GM23248 (cell line): ENCODE measurements at regions not wholly inside any gene's neighbourhood (a gene's known extent, or its start where the extent isn't known, plus 50 kb on each side); places are given as distances from the start of the nearest gene placed in this dataset.

Source experiments
- DNase-seq: peaks from one replicate; pipeline ENCODE4 v3.0.0-alpha.2; 2015
- H2AFZ ChIP-seq: fragments of 200-600 bp; sonication (generic); 2 replicates; pipeline ENCODE4 v1.6.1; 2016; ENCODE audit warnings: antibody characterized with exemption
- H3F3A ChIP-seq: fragments of 200-600 bp; sonication (generic); 2 replicates; pipeline ENCODE4 v1.6.1; 2016; ENCODE audit warnings: mild to moderate bottlenecking, antibody characterized with exemption, mixed run types; ENCODE audit not compliant: insufficient read depth
- H3K27ac ChIP-seq: fragments of 200-600 bp; sonication (generic); 2 replicates; pipeline ENCODE4 v1.5.1; 2016; ENCODE audit warnings: mild to moderate bottlenecking
- H3K27me3 ChIP-seq: fragments of 200-600 bp; sonication (generic); replicated peaks from 2 replicates; pipeline ENCODE4 v1.6.1; 2016; ENCODE audit warnings: mild to moderate bottlenecking; ENCODE audit not compliant: insufficient read depth
- H3K36me3 ChIP-seq: fragments of 200-600 bp; sonication (generic); 2 replicates; pipeline ENCODE4 v1.6.1; 2016; ENCODE audit warnings: low read depth, mild to moderate bottlenecking
- H3K4me1 ChIP-seq: fragments of 200-600 bp; sonication (generic); 2 replicates; pipeline ENCODE4 v1.6.1; 2016; ENCODE audit warnings: mild to moderate bottlenecking; ENCODE audit not compliant: insufficient read depth
- H3K4me2 ChIP-seq: fragments of 200-600 bp; sonication (generic); one replicate; pipeline ENCODE4 v1.6.1; 2016; ENCODE audit warnings: mild to moderate bottlenecking; ENCODE audit not compliant: unreplicated experiment
- H3K4me3 ChIP-seq: fragments of 200-600 bp; sonication (generic); 2 replicates; pipeline ENCODE4 v1.5.1; 2016; ENCODE audit warnings: mild to moderate bottlenecking
- H3K79me2 ChIP-seq: fragments of 200-600 bp; sonication (generic); 2 replicates; pipeline ENCODE4 v1.6.1; 2016; ENCODE audit warnings: mild to moderate bottlenecking; ENCODE audit not compliant: insufficient read depth
- H3K9ac ChIP-seq: fragments of 200-600 bp; sonication (generic); 2 replicates; pipeline ENCODE4 v1.6.1; 2016; ENCODE audit warnings: mild to moderate bottlenecking
- H3K9me2 ChIP-seq: fragments of 200-600 bp; sonication (generic); 2 replicates; pipeline ENCODE4 v1.6.1; 2016; ENCODE audit warnings: mixed run types, mild to moderate bottlenecking, moderate library complexity; ENCODE audit not compliant: insufficient read depth
- H3K9me3 ChIP-seq: fragments of 200-600 bp; sonication (generic); one replicate; pipeline ENCODE4 v1.6.1; 2017; ENCODE audit warnings: low read depth
- H4K20me1 ChIP-seq: fragments of 200-600 bp; sonication (generic); 2 replicates; pipeline ENCODE4 v1.6.0; 2016; ENCODE audit not compliant: insufficient read depth
- EZH2 ChIP-seq: fragments of 200-600 bp; sonication (generic); IDR thresholded peaks from 2 replicates; pipeline ENCODE4 v1.6.1; 2018; ENCODE audit warnings: antibody characterized with exemption, mild to moderate bottlenecking; ENCODE audit not compliant: insufficient read depth, poor library complexity, severe bottlenecking
- EZH2phosphoT487 ChIP-seq: fragments of 200-600 bp; sonication (generic); IDR thresholded peaks from 2 replicates; pipeline ENCODE4 v1.6.1; 2018; ENCODE audit warnings: antibody characterized with exemption, moderate library complexity, mild to moderate bottlenecking, low read depth; ENCODE audit not compliant: insufficient read depth
- WGBS, 2 experiments: methylation state at CpG; one replicate each; pipeline ENCODE4 v1.1.6; 2015 to 2017; ENCODE audit warnings: low lambda C conversion rate in 2 of 2, low coverage in 1 of 2; ENCODE audit errors: missing lambda C conversion rate in 2 of 2; 5-methylcytosine and 5-hydroxymethylcytosine counted together
- in situ Hi-C: fragments of 300-500 bp; cut with MboI; formaldehyde crosslinking; loops from 2 replicates; pipeline ENCODE4 v1.15.0; 2020

DNA sequence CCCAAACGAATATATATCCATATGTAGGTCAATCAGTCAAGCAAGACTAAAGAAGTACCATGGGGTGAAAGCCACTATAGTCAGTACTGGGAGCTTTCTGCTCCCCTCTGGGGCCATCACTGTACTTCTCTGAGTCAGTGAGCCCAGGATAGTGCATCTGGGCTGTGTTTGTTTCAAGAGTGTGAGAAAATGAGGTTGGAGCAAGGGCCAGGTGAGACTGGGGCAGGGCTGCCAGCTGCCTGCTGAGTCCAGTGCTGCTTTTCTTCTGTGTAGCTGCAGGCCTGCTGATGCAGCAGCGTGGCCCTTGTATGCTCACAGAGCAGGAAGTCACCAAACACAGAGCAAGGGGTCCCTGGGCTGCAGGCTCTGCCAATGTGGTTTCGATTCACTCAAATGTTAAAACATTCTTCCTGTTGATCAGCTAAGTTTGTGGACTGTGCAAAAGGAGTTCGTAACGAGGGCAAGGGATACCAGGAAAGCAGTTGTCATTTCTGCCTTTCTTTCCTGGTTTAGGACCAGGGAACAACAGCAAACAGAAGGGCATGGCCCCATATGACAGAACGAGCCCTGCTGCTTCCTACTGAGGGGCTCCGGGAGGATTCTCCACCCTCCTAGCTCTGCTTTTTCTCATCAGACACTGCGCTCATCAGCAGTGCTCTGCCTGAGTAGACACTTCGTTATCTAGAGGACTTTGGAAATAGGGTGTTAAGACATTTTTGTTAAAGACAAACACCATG is 65.4 kb upstream of the TNS3 start:
- Histone ChIP-seq H3K79me2 (no peaks in the 10 kb centered on the region), H3K27me3 (no peaks in the 10 kb centered on the region), H3F3A (no peaks in the 10 kb centered on the region), H3K9me2 (no peaks in the 10 kb centered on the region), H3K4me3 (no peak overlapping the region), H3K36me3 (no peaks in the 10 kb centered on the region), H3K4me2 (no peak overlapping the region), H3K9ac (no peak overlapping the region), H3K27ac (no peak overlapping the region), H3K4me1 (peaks cover 12% of the 10 kb centered on the region), H4K20me1 (no peaks in the 10 kb centered on the region), H2AFZ (no peak overlapping the region), H3K9me3 (no peaks in the 10 kb centered on the region)
- TF ChIP-seq EZH2phosphoT487 = no peak
- no peak for TF ChIP-seq EZH2
- DNase-seq = no peak
- WGBS, 2 experiments = 89% methylated on average over 9 of the region's 9 CpGs
- in situ Hi-C loops = no loop called here

DNA sequence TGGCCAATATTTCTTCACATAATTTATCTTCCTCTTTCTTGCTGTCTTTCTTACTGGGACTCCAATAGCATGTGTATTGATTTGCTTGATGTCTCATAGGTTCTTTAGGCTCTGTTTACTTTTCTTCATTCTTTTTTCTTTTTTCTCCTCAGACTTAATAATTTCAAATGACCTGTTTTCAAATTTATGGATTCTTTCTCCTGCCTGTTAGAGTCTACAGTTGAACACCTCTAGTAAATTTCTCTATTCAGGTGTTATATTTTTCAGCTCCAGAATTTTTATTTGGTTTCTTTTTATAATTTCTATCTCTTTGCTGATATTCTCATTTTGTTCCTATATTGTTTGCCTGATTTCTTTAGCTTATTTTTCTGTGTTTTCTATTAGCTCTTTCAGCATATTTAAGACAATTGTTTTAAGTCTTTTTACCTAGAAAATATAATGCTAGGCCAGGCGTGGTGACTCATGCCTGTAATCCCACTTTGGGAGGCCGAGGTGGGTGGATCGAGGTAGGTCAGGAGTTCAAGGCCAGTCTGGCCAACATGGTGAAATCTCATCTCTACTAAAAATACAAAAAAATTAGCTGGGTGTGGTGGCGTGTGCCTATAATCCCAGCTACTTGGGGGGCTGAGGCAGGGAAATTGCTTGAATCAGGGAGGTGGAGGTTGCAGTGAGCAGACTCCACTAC is 61.9 kb upstream of the TNS3 start:
- Histone ChIP-seq H3F3A (no peaks in the 10 kb centered on the region), H4K20me1 (no peaks in the 10 kb centered on the region), H3K27me3 (no peaks in the 10 kb centered on the region), H3K9ac (no peak overlapping the region), H3K36me3 (no peaks in the 10 kb centered on the region), H3K4me3 (no peak overlapping the region), H2AFZ (no peak overlapping the region), H3K4me1 (no peaks in the 10 kb centered on the region), H3K9me2 (no peaks in the 10 kb centered on the region), H3K9me3 (no peaks in the 10 kb centered on the region), H3K27ac (no peak overlapping the region), H3K79me2 (no peaks in the 10 kb centered on the region), H3K4me2 (no peak overlapping the region)
- no peak for TF ChIP-seq EZH2
- TF ChIP-seq EZH2phosphoT487 = no peak
- 67 to 71% methylated on average over 4 of the region's 4 CpGs for WGBS, 2 experiments
- in situ Hi-C loops = no loop called here
- no peak for DNase-seq

DNA sequence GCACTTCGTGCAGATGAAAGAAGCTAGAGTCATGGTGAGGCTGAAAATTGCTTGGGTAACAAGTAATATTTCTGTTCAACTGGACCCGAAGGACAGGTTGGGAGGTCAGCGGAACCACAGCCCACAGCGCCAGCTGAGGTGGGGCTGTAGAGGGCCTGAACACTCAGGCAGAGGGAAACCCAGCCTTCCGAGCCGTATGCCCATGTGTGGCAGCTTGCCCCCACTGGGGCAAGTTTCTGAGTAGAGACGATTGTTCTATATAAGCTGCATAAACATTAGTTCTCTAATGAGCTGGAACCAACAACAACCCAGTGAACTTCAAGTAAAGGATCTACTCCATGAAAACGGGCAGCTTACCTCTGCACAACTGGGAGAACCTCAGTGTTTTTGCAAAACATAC is 58.4 kb upstream of the TNS3 start:
- H2AFZ ChIP-seq = no peak overlapping the region
- H3K4me1 ChIP-seq = 0 out of 2 replicates have a peak, but pooled peaks cover 7% of the 10 kb centered on the region
- H3K9me3 ChIP-seq = no peaks in the 10 kb centered on the region
- WGBS, 2 experiments = 84 to 87% methylated on average over 8 of the region's 8 CpGs
- H3F3A ChIP-seq = no peaks in the 10 kb centered on the region
- no peaks in the 10 kb centered on the region for H3K36me3 ChIP-seq
- no peaks in the 10 kb centered on the region for H3K79me2 ChIP-seq
- no peaks in the 10 kb centered on the region for H4K20me1 ChIP-seq
- H3K4me3 ChIP-seq = no peak overlapping the region
- no peak overlapping the region for H3K4me2 ChIP-seq
- in situ Hi-C loops = no loop called here
- H3K27ac ChIP-seq = no peak overlapping the region
- no peaks in the 10 kb centered on the region for H3K9me2 ChIP-seq
- H3K27me3 ChIP-seq = no peaks in the 10 kb centered on the region
- H3K9ac ChIP-seq = no peak overlapping the region
- no peak for DNase-seq
- TF ChIP-seq EZH2phosphoT487 (no peak), EZH2 (no peak)

DNA sequence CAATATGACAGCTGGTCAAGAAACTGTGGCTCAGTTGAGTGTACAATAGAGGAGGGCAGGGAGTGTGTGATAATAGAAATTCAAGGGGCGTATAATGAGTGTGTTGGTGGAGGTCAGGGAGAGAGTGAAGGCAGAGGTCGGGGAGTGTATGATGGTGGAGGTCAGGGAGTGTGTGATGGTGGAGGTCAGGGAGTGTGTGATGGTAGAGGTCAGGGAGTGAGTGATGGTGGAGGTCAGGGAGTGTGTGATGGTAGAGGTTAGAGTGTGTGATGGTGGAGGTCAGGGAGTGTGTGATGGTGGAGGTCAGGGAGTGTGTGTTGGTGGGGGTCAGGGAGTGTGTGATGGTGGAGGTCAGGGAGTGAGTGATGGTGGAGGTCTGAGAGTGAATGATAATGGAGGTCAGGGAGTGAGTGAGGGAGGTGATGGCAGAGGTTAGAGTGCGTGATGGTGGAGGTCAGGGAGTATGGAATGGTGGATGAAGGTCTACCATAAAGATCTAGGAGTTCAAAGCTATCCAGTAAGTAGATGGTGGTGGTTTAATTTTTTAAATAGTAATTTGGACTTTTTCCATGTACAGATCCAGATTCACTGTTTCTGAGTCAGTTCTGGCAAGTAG is 57.7 kb upstream of the TNS3 start:
- no peaks in the 10 kb centered on the region for H4K20me1 ChIP-seq
- H3K27ac ChIP-seq = no peak overlapping the region
- no peak overlapping the region for H2AFZ ChIP-seq
- H3K4me1 ChIP-seq = 0 out of 2 replicates have a peak, but pooled peaks cover 7% of the 10 kb centered on the region
- 92 to 93% methylated on average over 3 of the region's 3 CpGs for WGBS, 2 experiments
- no peak for TF ChIP-seq EZH2
- no peak for TF ChIP-seq EZH2phosphoT487
- H3K4me3 ChIP-seq = no peak overlapping the region
- no peaks in the 10 kb centered on the region for H3K36me3 ChIP-seq
- no peaks in the 10 kb centered on the region for H3F3A ChIP-seq
- H3K79me2 ChIP-seq = no peaks in the 10 kb centered on the region
- no peaks in the 10 kb centered on the region for H3K9me2 ChIP-seq
- H3K9me3 ChIP-seq = no peaks in the 10 kb centered on the region
- no peaks in the 10 kb centered on the region for H3K27me3 ChIP-seq
- in situ Hi-C loops = no loop called here
- no peak overlapping the region for H3K9ac ChIP-seq
- no peak for DNase-seq
- no peak overlapping the region for H3K4me2 ChIP-seq
